IPS DF 6.9 (cell line): ENCODE measurements at regions not wholly inside any gene's neighbourhood (a gene's known extent, or its start where the extent isn't known, plus 50 kb on each side); places are given as distances from the start of the nearest gene placed in this dataset.
"Not testable (repeated sequence)": the region's sequence is repeated elsewhere in the genome, so short reads cannot be mapped to it uniquely, and the experiment has no call there.

Experiments
- DNase-seq: peaks from one replicate; pipeline ENCODE4 v3.0.0-alpha.2; 2013; ENCODE audit warnings: low read depth, low spot score
- H3K27ac ChIP-seq: one replicate; pipeline ENCODE4 v1.5.1; 2013; ENCODE audit warnings: low read length, control low read depth
- H3K27me3 ChIP-seq: 2 replicates; pipeline ENCODE4 v1.6.1; 2013; ENCODE audit warnings: mild to moderate bottlenecking, low read length; ENCODE audit not compliant: control insufficient read depth, insufficient read depth
- H3K36me3 ChIP-seq: 2 replicates; pipeline ENCODE4 v1.6.1; 2013; ENCODE audit warnings: low read length; ENCODE audit not compliant: control insufficient read depth, insufficient read depth
- H3K4me1 ChIP-seq: 2 replicates; pipeline ENCODE4 v1.6.1; 2013; ENCODE audit warnings: low read length; ENCODE audit not compliant: control insufficient read depth, insufficient read depth
- H3K4me3 ChIP-seq: 2 replicates; pipeline ENCODE4 v1.5.1; 2013; ENCODE audit warnings: mild to moderate bottlenecking, low read length
- H3K9me3 ChIP-seq: 2 replicates; pipeline ENCODE4 v1.6.1; 2013; ENCODE audit warnings: low read length, inconsistent platforms; ENCODE audit not compliant: control insufficient read depth, insufficient read depth
- WGBS: extraction: QIAGEN DNeasy Blood & Tissue Kit; methylation state at CpG from one replicate; pipeline ENCODE4 v1.1.7; 2013; ENCODE audit warnings: mixed read lengths, missing lambda C conversion rate; ENCODE audit not compliant: insufficient read length, insufficient coverage; 5-methylcytosine and 5-hydroxymethylcytosine counted together

DNA sequence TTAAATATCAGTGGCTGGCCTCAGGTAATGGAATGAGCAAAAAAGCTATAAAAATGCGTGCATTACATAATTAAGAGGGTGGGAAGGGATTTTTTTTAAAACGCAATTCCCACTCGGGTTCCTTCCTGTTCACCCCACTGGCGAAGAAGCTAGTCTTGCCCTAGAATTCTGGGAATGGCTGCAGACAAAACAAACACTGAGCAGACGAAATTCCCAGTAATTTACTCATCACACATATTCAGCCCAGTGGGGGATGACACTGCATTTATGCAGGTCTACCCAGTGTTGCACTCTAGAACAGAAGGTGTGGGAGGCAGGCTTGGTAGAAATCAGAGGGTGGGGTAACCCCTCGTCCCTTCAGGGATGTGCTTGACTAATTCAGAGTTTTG lies 2695.0 kb upstream of the DEFB115 start:
- DNase-seq, result no peak
- WGBS, result no CpG with 5 or more reads among the region's 6 CpGs
- Histone ChIP-seq H3K4me1 (no peaks in the 10 kb centered on the region), H3K27ac (no peak overlapping the region), H3K9me3 (peaks cover 2% of the 10 kb centered on the region; the same call in 1 of the 2 replicates), H3K36me3 (no peaks in the 10 kb centered on the region), H3K4me3 (no peak overlapping the region), H3K27me3 (no peaks in the 10 kb centered on the region)

DNA sequence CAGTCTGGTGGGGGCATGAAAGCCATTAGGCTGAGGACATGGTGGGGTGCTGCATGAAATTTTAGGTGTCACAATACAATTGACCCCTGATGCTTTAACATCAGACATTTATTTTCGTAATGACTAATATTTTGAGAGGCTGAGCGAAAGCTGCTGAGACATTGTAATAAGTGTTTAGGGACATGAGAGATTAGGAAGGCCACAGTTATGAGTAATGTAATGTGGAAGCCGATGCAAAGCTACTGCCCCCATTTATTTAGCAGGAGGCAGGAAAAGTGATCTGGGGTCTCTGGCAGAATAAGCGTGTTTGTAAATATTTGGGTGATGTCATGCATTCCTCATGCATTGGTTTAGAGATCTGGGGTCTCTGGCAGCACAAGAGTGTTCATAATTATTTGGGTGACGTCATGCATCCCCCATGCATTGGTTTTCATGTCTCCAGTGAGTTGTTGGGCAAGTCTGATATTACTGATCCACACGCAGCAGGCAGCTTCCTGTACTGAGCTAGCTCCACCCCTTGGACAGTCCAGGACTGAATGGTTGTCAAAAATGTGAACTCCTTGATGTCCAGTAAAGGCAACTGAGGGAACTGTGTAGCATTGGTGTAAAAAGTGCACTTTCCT lies 2694.5 kb upstream of the DEFB115 start:
- DNase-seq, H3K4me3 ChIP-seq, H3K36me3 ChIP-seq, H3K9me3 ChIP-seq, H3K27ac ChIP-seq, H3K4me1 ChIP-seq, H3K27me3 ChIP-seq: not testable (repeated sequence)
- no CpG with 5 or more reads among the region's 6 CpGs for WGBS

DNA sequence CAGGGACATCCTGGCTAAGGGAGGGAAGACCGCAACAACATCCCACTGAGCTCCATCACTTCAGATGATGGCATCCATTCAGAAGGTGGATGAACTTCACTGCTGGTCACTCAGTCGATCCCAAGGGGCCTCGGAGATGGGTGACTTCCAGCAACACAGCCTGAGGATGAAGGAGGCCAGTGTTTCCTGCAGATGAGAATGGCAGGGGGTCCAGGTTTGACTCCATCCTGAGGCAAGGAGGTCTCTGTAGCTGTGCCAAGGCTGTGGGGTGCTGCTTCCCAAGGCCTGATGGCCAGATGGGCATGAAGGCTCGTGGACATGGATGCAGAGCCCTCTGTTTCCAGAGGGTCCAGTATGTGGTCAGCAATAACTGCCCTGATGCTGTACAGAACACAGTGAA lies 2693.4 kb upstream of the DEFB115 start:
- not testable (repeated sequence) for H3K4me3 ChIP-seq, H3K9me3 ChIP-seq, DNase-seq, H3K36me3 ChIP-seq, H3K4me1 ChIP-seq, H3K27me3 ChIP-seq, H3K27ac ChIP-seq
- WGBS, result no CpG with 5 or more reads among the region's 4 CpGs

DNA sequence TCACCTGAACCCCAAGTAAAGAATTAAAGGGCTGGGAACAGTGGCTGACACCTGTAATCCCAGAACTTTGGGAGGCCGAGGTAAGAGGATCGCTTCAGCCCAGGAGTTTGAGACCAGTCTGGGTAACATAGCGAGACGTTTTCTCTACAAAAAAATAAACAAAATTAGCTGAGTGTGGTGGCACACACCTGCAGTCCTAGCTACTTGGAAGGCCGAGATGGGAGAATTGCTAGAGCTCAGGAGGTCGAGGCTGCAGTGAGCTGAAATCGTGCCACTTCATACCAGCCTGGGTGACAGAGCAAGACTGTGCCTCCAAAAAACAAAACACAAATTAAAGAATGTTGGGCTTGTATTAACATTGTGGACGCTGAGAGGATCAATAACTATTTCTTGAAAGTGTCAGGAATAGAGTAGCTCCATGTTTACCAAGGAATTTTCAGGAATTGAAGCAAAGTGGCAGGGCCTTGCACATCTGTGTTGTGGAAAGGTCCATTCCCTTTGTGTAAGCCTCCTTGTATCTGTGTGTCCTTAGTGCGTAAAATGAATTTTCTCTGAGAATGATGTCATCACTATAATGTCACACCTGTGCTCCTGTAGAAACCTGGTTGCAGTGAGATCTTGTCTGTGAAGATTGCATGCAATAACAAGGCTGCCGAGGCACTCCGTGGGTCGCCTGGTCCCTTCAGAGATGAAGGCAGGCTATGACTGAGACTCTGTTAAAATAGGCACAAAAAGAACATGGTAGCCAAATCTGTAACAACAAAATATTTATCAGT lies 2692.6 kb upstream of the DEFB115 start:
- not testable (repeated sequence) for H3K9me3 ChIP-seq, H3K36me3 ChIP-seq, H3K4me3 ChIP-seq, H3K4me1 ChIP-seq, DNase-seq, H3K27me3 ChIP-seq, H3K27ac ChIP-seq
- WGBS, result no CpG with 5 or more reads among the region's 12 CpGs

DNA sequence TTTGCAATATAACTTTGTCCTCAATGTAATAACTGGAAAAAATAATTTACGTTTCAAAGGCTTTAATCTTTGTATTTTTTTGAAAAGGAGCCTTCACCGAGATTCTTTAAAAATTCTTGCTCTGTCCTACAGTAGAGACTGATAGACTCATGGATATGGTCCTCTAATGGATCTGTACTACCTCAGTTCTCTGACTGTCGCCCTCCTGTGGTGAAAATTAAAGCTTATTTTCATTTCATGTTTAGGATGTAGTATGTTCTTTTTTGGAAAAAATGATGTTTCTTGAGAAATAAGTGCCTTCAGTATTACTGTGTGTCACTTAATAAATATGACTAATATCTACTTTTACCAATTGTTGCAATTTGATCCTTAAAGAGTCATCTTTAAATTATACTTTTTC lies 2681.5 kb upstream of the DEFB115 start:
- not testable (repeated sequence) for H3K4me3 ChIP-seq, H3K9me3 ChIP-seq, H3K27ac ChIP-seq, H3K36me3 ChIP-seq, H3K4me1 ChIP-seq, H3K27me3 ChIP-seq, DNase-seq
- WGBS, result no CpG with 5 or more reads among the region's 3 CpGs

GRCh38 chr20:28591680-28592079 lies 2665.8 kb upstream of the DEFB115 start:
- not testable (repeated sequence) for DNase-seq, H3K27me3 ChIP-seq, H3K36me3 ChIP-seq, H3K27ac ChIP-seq, H3K4me3 ChIP-seq, H3K9me3 ChIP-seq, H3K4me1 ChIP-seq
- no CpG with 5 or more reads among the region's 3 CpGs for WGBS

GRCh38 chr20:28593383-28593782 lies 2664.1 kb upstream of the DEFB115 start:
- not testable (repeated sequence) for DNase-seq, H3K4me1 ChIP-seq, H3K36me3 ChIP-seq, H3K27me3 ChIP-seq, H3K9me3 ChIP-seq, H3K27ac ChIP-seq, H3K4me3 ChIP-seq
- WGBS, result no CpG with 5 or more reads among the region's 4 CpGs

DNA sequence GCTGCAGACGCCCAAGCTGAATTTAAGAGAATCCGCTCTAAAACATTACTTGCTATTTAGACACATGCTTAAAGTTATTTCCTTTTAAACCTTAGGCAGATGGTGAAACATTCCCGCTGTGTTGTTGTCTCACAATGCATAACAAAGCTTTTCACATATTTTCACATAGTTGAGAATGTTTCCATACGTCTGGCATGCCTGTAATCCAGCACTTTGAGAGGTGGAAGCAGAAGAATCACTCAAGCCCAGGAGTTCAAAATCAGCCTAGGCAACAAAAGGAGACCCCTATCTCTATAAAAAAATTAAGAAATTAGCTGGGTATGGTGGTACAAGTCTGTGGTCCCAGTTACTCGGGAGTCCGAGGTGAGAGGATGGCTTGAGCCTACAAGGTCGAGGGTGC lies 2663.0 kb upstream of the DEFB115 start:
- not testable (repeated sequence) for H3K9me3 ChIP-seq, DNase-seq, H3K27ac ChIP-seq, H3K36me3 ChIP-seq, H3K4me1 ChIP-seq, H3K4me3 ChIP-seq, H3K27me3 ChIP-seq
- WGBS, result no CpG with 5 or more reads among the region's 7 CpGs

DNA sequence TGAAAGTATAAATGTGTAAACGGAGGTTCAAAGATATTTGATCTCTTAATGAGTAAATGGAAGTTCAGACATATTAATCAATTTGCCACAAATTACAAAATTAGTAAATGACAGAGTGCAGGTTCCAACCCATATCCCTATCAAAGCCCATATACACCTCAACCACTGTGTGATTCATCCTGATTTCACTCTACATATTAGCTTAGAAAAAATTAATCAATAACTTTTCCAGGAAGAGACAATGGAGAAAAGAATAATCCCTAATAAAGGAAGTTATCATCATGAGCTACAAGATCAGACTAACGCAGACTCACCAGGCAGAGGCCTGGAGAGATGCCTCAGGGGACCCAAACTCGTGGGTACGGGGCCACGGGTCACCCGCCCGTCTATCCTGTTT lies 2655.5 kb upstream of the DEFB115 start:
- H3K4me3 ChIP-seq, result peak overlapping the region; percentile 86

GRCh38 chr20:28602403-28603217 lies 2654.9 kb upstream of the DEFB115 start:
- not testable (repeated sequence) for H3K4me1 ChIP-seq, H3K36me3 ChIP-seq, H3K27me3 ChIP-seq, H3K9me3 ChIP-seq, H3K27ac ChIP-seq
- DNase-seq, result peak; percentile 61
- peak overlapping the region; percentile 86 for H3K4me3 ChIP-seq
- WGBS, result no CpG with 5 or more reads among the region's 71 CpGs

More for the DNA sequence above, 2655.5 kb upstream of the DEFB115 start:
- DNase-seq, H3K27me3 ChIP-seq, H3K4me1 ChIP-seq, H3K36me3 ChIP-seq, H3K9me3 ChIP-seq, H3K27ac ChIP-seq: not testable (repeated sequence)
- no CpG with 5 or more reads among the region's 7 CpGs for WGBS
